Tibial artery (tissue), 4 donors: ENCODE measurements at regions not wholly inside any gene's neighbourhood (a gene's known extent, or its start where the extent isn't known, plus 50 kb on each side); places are given as distances from the start of the nearest gene placed in this dataset.
A peak's percentile ranks its signal among the peaks of the same experiment; 100 is the strongest.

Source experiments
- DNase-seq, 2 donors: peaks; one replicate each; pipeline ENCODE4 v3.0.0-alpha.2; 2019
- H3K27ac ChIP-seq, 2 donors: fragments of 200-600 bp; sonication (generic) in 1 of 2; 1 replicate in 1 of 2; 2 replicates in 1 of 2; pipeline ENCODE4 v1.5.1; 2018 to 2019; ENCODE audit warnings: mild to moderate bottlenecking in 1 of 2
- H3K27me3 ChIP-seq, 2 donors: fragments of 200-600 bp; sonication (generic) in 1 of 2; one replicate each; pipeline versions ENCODE4 v1.5.1 to v1.6.0; 2016 to 2019
- H3K36me3 ChIP-seq, 3 donors: fragments of 200-600 bp; sonication (generic) in 2 of 3; one replicate each; pipeline ENCODE4 v1.5.1; 2016 to 2019; ENCODE audit warnings: mild to moderate bottlenecking in 2 of 3
- H3K4me1 ChIP-seq, 4 donors: fragments of 200-600 bp; sonication (generic) in 2 of 4; 1 replicate in 3 of 4; 2 replicates in 1 of 4; pipeline ENCODE4 v1.5.1; 2016 to 2019
- H3K4me3 ChIP-seq, 2 donors: fragments of 200-600 bp; sonication (generic) in 1 of 2; 1 replicate in 1 of 2; 2 replicates in 1 of 2; pipeline ENCODE4 v1.5.1; 2018 to 2019; ENCODE audit warnings: mild to moderate bottlenecking in 2 of 2
- H3K9me3 ChIP-seq, 3 donors: fragments of 200-600 bp; sonication (generic) in 1 of 3; one replicate each; pipeline ENCODE4 v1.5.1; 2016 to 2019
- CTCF ChIP-seq, 2 experiments: fragments of 200-600 bp in 1 of 2; fragments of 450-650 bp in 1 of 2; IDR thresholded peaks; one replicate each; pipeline ENCODE4 v1.5.1; 2017 to 2019; ENCODE audit warnings: antibody characterized with exemption in 2 of 2, mild to moderate bottlenecking in 1 of 2, moderate library complexity in 1 of 2
- intact Hi-C: fragments of 100-400 bp; cut with DNase I; formaldehyde crosslinking; loops from one replicate; pipeline ENCODE4 v1.15.0; 2023; ENCODE audit warnings: low total_unique reads

- H3K27me3 ChIP-seq = no peaks in the 10 kb centered on the region
Measured at GRCh38 chr2:128465246-128466170, 146.8 kb upstream of the HS6ST1 start.

GRCh38 chr2:128466376-128466775 lies 147.7 kb upstream of the HS6ST1 start:
- H3K27ac ChIP-seq = peak overlapping the region; percentile 35 to 37
- H3K27me3 ChIP-seq = no peaks in the 10 kb centered on the region
- intact Hi-C loops = loop anchor here (5.0 kb wide), 1 partner anchor 139 kb away; no protein-coding TSS in a partner anchor
- H3K4me3 ChIP-seq = no peak overlapping the region
- no peaks in the 10 kb centered on the region for H3K36me3 ChIP-seq
- DNase-seq = peak; percentile 66 to 95
- peaks cover 0 to 19% (median 10%) of the 10 kb centered on the region in 4 donors for H3K4me1 ChIP-seq
- H3K9me3 ChIP-seq = peaks cover 3 to 16% (median 8%) of the 10 kb centered on the region in 3 donors
- TF ChIP-seq CTCF (IDR thresholded peaks at IDR 0.05) = peak; percentile 41 to 55

More at GRCh38 chr2:128465246-128466170, 146.8 kb upstream of the HS6ST1 start:
- Histone ChIP-seq H3K36me3 (no peaks in the 10 kb centered on the region), H3K27ac (peak overlapping the region; percentile 10 to 25), H3K4me1 (peaks cover 0 to 19% (median 10%) of the 10 kb centered on the region in 4 donors), H3K9me3 (peaks cover 3 to 16% (median 8%) of the 10 kb centered on the region in 3 donors), H3K4me3 (no peak overlapping the region)
- TF ChIP-seq CTCF (IDR thresholded peaks at IDR 0.05) = no peak
- DNase-seq = no peak
- intact Hi-C loops = loop anchor here (5.0 kb wide), 1 partner anchor 138 kb away; no protein-coding TSS in a partner anchor

GRCh38 chr2:128466776-128467175 lies 148.1 kb upstream of the HS6ST1 start:
- Histone ChIP-seq H3K4me1 (peaks cover 0 to 19% (median 10%) of the 10 kb centered on the region in 4 donors), H3K27me3 (no peaks in the 10 kb centered on the region), H3K36me3 (no peaks in the 10 kb centered on the region), H3K27ac (peak overlapping the region; percentile 35 to 37), H3K9me3 (peaks cover 3 to 16% (median 8%) of the 10 kb centered on the region in 3 donors), H3K4me3 (no peak overlapping the region)
- DNase-seq = no peak
- intact Hi-C loops = loop anchor here (5.0 kb wide), 1 partner anchor 139 kb away; no protein-coding TSS in a partner anchor
- no peak for TF ChIP-seq CTCF (IDR thresholded peaks at IDR 0.05)

GRCh38 chr2:128467321-128467969 lies 148.8 kb upstream of the HS6ST1 start:
- H3K9me3 ChIP-seq = peaks cover 3 to 16% (median 8%) of the 10 kb centered on the region in 3 donors
- TF ChIP-seq CTCF (IDR thresholded peaks at IDR 0.05) = no peak
- H3K4me3 ChIP-seq = no peak overlapping the region
- H3K27me3 ChIP-seq = no peaks in the 10 kb centered on the region
- peak overlapping the region; percentile 35 to 37 for H3K27ac ChIP-seq
- DNase-seq = no peak
- peaks cover 0 to 19% (median 10%) of the 10 kb centered on the region in 4 donors for H3K4me1 ChIP-seq
- intact Hi-C loops = loop anchor here (5.0 kb wide), 1 partner anchor 140 kb away; no protein-coding TSS in a partner anchor
- H3K36me3 ChIP-seq = no peaks in the 10 kb centered on the region

GRCh38 chr2:128468186-128468920 lies 149.7 kb upstream of the HS6ST1 start:
- H3K9me3 ChIP-seq = peaks cover 3 to 16% (median 8%) of the 10 kb centered on the region in 3 donors
- no peak for TF ChIP-seq CTCF (IDR thresholded peaks at IDR 0.05)
- no peak overlapping the region for H3K27ac ChIP-seq
- H3K4me1 ChIP-seq = peaks cover 0 to 26% (median 17%) of the 10 kb centered on the region in 4 donors
- H3K36me3 ChIP-seq = no peaks in the 10 kb centered on the region
- intact Hi-C loops = loop anchor here (5.0 kb wide), 1 partner anchor 141 kb away; no protein-coding TSS in a partner anchor
- no peak overlapping the region for H3K4me3 ChIP-seq
- DNase-seq = no peak
- no peaks in the 10 kb centered on the region for H3K27me3 ChIP-seq
